Pancreas (tissue), 10 donors: ENCODE measurements at regions not wholly inside any gene's neighbourhood (a gene's known extent, or its start where the extent isn't known, plus 50 kb on each side); places are given as distances from the start of the nearest gene placed in this dataset.

Source experiments
- ATAC-seq, 4 donors: fragments of 200-7000 bp; cut with Tn5 transposase; one replicate each; pipeline versions ENCODE4 v1.8.0 to v1.9.1; 2020; ENCODE audit warnings: mild to moderate bottlenecking in 4 of 4, moderate library complexity in 4 of 4
- DNase-seq, 6 donors: peaks; one replicate each; pipeline ENCODE4 v3.0.0-alpha.2; 2020
- FAIRE-seq: peaks from 2 replicates; lab custom pipeline; 2012; peaks lifted over from hg19 to GRCh38; lab: Jason Lieb, UNC
- H3K27ac ChIP-seq, 4 donors: fragments of 200-600 bp; sonication (generic); 1 replicate in 3 of 4; 2 replicates in 1 of 4; pipeline versions ENCODE4 v1.5.0 to v1.8.0; 2020
- H3K27me3 ChIP-seq, 4 donors: fragments of 200-600 bp; one replicate each; pipeline ENCODE4 v1.8.0; 2021
- H3K36me3 ChIP-seq, 3 donors: fragments of 200-600 bp; sonication (generic) in 1 of 3; one replicate each; pipeline versions ENCODE4 v1.5.0 to v1.8.0; 2020 to 2021
- H3K4me1 ChIP-seq, 3 donors: fragments of 200-600 bp; one replicate each; pipeline ENCODE4 v1.8.0; 2021
- H3K4me3 ChIP-seq, 4 donors: fragments of 200-600 bp; sonication (generic) in 2 of 4; one replicate each; pipeline versions ENCODE4 v1.5.0 to v1.8.0; 2020 to 2021
- H3K9me3 ChIP-seq, 4 donors: fragments of 200-600 bp; one replicate each; pipeline ENCODE4 v1.8.0; 2021
- WGBS, 2 donors: extraction: QIAGEN DNeasy Blood & Tissue Kit; methylation state at CpG; one replicate each; pipeline ENCODE4 v1.1.7; 2013; 5-methylcytosine and 5-hydroxymethylcytosine counted together
- intact Hi-C, 3 donors: fragments of 100-400 bp; cut with DNase I; formaldehyde crosslinking; loops; one replicate each; pipeline versions ENCODE4 v1.11.1 to v1.14.2; 2022
- TF ChIP-seq, protein P1 (sequence below), 4 donors: fragments of 200-600 bp; sonication (generic) in 3 of 4; IDR thresholded peaks; one replicate each; pipeline versions ENCODE4 v1.5.0 to v1.8.0; 2021; ENCODE audit warnings: antibody characterized with exemption in 4 of 4
- donor health status: healthy with polysubstance abuse.
- donor health status: DM: no; HTN: no; CAD: no; lungs with moderate emphysema.
- donor health status: DM: no; HTN: no; CAD: no.
- donor health status: control.
- donor health status: control.
- donor health status: Bipolar disorder and iron deficiency.
- donor health status: DM: yes; HTN: yes; CAD: no.
- donor health status: DM: no; HTN: no; CAD: no.
- donor health status: DM: no; HTN: no; CAD: no.
- donor health status: DM: yes; HTN: yes; CAD: no.

GRCh38 chr16:49183911-49184310 lies 97.7 kb downstream of the CBLN1 start:
- 26 to 31% methylated on average over 5 of the region's 5 CpGs for WGBS, 2 donors
- Histone ChIP-seq H3K4me1 (no peaks in the 10 kb centered on the region), H3K27me3 (no peaks in the 10 kb centered on the region), H3K4me3 (no peak overlapping the region), H3K9me3 (no peaks in the 10 kb centered on the region), H3K36me3 (no peaks in the 10 kb centered on the region), H3K27ac (no peak overlapping the region)
- ATAC-seq (peak in 1 of 4 donors; percentile 41), FAIRE-seq (no peak), DNase-seq (no peak)
- intact Hi-C loops = no loop called here
- TF ChIP-seq, protein P1, sequence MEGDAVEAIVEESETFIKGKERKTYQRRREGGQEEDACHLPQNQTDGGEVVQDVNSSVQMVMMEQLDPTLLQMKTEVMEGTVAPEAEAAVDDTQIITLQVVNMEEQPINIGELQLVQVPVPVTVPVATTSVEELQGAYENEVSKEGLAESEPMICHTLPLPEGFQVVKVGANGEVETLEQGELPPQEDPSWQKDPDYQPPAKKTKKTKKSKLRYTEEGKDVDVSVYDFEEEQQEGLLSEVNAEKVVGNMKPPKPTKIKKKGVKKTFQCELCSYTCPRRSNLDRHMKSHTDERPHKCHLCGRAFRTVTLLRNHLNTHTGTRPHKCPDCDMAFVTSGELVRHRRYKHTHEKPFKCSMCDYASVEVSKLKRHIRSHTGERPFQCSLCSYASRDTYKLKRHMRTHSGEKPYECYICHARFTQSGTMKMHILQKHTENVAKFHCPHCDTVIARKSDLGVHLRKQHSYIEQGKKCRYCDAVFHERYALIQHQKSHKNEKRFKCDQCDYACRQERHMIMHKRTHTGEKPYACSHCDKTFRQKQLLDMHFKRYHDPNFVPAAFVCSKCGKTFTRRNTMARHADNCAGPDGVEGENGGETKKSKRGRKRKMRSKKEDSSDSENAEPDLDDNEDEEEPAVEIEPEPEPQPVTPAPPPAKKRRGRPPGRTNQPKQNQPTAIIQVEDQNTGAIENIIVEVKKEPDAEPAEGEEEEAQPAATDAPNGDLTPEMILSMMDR (IDR thresholded peaks at IDR 0.05) = no peak

- ATAC-seq (no peak), DNase-seq (no peak), FAIRE-seq (no peak)
- TF ChIP-seq, protein P1 (IDR thresholded peaks at IDR 0.05) = no peak
- H3K4me1 ChIP-seq = no peaks in the 10 kb centered on the region
- no peaks in the 10 kb centered on the region for H3K9me3 ChIP-seq
- no peaks in the 10 kb centered on the region for H3K27me3 ChIP-seq
- no peak overlapping the region for H3K27ac ChIP-seq
- intact Hi-C loops = no loop called here
- no peaks in the 10 kb centered on the region for H3K36me3 ChIP-seq
- 36 to 43% methylated on average over 8 of the region's 8 CpGs for WGBS, 2 donors
- no peak overlapping the region for H3K4me3 ChIP-seq
These were observed 99.7 kb downstream of the CBLN1 start for GRCh38 chr16:49181791-49182518.

DNA sequence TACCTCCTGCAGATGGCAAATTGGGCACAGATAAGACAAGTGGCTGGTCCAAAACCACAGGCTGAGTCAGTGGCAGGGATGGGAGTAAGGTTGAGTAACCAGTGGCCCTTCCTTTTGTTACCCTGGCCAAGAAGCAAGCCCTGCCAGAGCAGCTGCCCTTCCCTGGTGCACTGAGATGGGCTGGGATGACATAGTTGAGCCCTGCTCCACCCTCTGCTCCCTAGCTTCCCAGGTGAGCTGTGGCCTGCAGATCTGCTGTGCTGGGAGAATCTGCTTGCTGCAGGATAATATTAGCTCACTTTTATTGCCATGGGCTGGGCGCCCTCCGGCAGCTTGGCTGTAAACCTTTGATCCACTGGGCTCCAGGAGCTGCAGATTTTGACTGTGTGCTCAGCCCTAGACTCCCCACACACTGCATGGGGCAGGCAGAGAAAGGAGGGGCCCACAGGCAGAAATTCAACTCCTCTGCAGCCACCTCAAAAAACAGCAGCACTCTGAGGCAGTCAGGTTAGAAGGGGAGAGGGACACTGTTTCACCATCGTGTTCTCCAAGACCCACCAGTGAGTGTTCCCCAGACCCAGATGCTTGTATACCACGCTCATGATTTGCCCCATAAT lies 101.8 kb downstream of the CBLN1 start:
- WGBS, 2 donors = 50 to 53% methylated on average over 4 of the region's 4 CpGs

DNA sequence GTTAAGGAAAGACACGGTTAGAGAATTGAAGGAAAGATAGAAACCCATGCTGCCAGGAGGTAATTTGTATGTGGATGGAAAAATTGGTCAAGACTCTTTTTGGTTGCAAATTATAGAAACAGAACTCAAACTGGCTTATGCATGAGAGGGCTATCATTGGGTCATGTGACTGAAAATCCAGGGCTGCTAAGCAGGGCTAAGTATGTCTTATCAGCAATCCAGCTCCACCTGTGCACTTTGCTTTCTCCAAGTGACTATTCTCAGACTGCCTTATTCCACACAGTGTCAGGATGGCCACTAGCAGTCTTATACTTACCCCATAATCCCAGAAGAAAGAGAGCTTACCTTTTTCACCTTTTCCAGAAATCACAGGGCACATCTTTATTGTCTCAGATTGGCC lies 113.5 kb downstream of the CBLN1 start:
- WGBS, 2 donors = 55 to 56% methylated on average over 1 of the region's 1 CpG
- DNase-seq (no peak), ATAC-seq (no peak), FAIRE-seq (no peak)
- Histone ChIP-seq H3K9me3 (no peaks in the 10 kb centered on the region), H3K36me3 (no peaks in the 10 kb centered on the region), H3K4me1 (no peaks in the 10 kb centered on the region), H3K27me3 (peaks cover 0 to 10% (median 0%) of the 10 kb centered on the region in 4 donors), H3K4me3 (no peak overlapping the region), H3K27ac (no peak overlapping the region)
- intact Hi-C loops = no loop called here
- TF ChIP-seq, protein P1 (IDR thresholded peaks at IDR 0.05) = no peak

More for the DNA sequence above, 101.8 kb downstream of the CBLN1 start:
- Histone ChIP-seq H3K27ac (no peak overlapping the region), H3K36me3 (no peaks in the 10 kb centered on the region), H3K9me3 (no peaks in the 10 kb centered on the region), H3K4me1 (no peaks in the 10 kb centered on the region), H3K27me3 (no peaks in the 10 kb centered on the region), H3K4me3 (no peak overlapping the region)
- intact Hi-C loops = no loop called here
- no peak for FAIRE-seq
- DNase-seq = no peak
- ATAC-seq = no peak
- TF ChIP-seq, protein P1 (IDR thresholded peaks at IDR 0.05) = no peak

GRCh38 chr16:49165025-49165424 lies 116.6 kb downstream of the CBLN1 start:
- Histone ChIP-seq H3K27ac (no peak overlapping the region), H3K36me3 (no peaks in the 10 kb centered on the region), H3K4me1 (no peaks in the 10 kb centered on the region), H3K9me3 (no peaks in the 10 kb centered on the region), H3K4me3 (no peak overlapping the region), H3K27me3 (peaks cover 0 to 10% (median 0%) of the 10 kb centered on the region in 4 donors)
- ATAC-seq (no peak), FAIRE-seq (no peak), DNase-seq (no peak)
- WGBS, 2 donors = 83 to 93% methylated on average over 1 of the region's 1 CpG
- TF ChIP-seq, protein P1 (IDR thresholded peaks at IDR 0.05) = no peak
- intact Hi-C loops = no loop called here
